GM18868 (cell line): ENCODE measurements at regions not wholly inside any gene's neighbourhood (a gene's known extent, or its start where the extent isn't known, plus 50 kb on each side); places are given as distances from the start of the nearest gene placed in this dataset.

ENCODE experiments used
- ATAC-seq: cut with Tn5 transposase; IDR thresholded peaks from one replicate; pipeline ENCODE4 v1.9.1; 2021; ENCODE audit warnings: mild to moderate bottlenecking, moderate library complexity; ENCODE audit not compliant: unreplicated experiment

- no peak for ATAC-seq
These were observed 676.0 kb upstream of the SALL3 start for GRCh38 chr18:78303519-78304191.

DNA sequence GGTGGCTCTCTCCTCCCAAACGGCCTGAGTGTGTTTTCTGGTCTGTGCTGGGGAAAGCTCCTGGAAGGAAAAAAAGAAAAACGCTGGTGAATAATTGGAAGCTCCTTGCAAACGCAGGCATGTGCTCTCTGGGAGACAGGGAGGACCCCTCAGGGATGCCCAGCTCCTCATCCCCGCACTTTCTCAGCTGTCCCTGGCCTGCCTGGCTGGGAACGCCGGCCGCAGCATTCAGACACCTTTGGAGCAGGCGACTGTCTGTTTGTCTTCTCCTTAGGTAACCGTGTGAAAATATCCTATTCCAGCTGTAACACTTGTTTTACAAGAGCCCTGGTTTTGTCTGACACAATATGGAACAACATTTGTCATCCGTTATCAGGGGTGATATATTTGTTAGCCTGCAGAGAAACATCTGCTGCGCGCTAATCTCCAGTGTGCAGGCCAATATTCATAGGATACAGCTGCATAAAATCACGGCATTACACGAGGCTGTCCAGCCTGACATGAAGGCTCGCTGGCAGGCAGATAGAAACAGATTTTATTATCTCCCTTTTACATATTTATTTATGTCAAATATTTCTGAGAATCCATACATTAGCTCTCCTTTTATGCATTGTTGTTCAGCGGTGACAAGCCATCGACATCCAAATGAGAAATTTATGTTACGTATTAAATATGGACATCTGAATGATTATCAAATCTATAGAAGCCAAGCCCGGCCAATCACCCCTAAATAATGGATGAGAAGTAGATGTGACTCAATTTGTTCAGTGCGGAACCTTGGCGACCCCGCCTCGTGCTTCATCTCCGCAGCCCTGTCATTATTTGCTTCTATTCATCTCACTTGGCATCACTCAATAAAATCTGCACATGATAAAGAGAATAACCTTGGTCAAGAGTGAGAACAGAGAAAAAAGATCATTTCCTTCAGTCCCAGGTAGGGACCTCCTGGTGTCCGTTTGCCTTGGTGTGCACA, 675.1 kb upstream of the SALL3 start:
- ATAC-seq = no peak

GRCh38 chr18:78305789-78306188, 673.8 kb upstream of the SALL3 start:
- no peak for ATAC-seq

- ATAC-seq = no peak
These were observed 670.3 kb upstream of the SALL3 start for GRCh38 chr18:78309307-78309706.

DNA sequence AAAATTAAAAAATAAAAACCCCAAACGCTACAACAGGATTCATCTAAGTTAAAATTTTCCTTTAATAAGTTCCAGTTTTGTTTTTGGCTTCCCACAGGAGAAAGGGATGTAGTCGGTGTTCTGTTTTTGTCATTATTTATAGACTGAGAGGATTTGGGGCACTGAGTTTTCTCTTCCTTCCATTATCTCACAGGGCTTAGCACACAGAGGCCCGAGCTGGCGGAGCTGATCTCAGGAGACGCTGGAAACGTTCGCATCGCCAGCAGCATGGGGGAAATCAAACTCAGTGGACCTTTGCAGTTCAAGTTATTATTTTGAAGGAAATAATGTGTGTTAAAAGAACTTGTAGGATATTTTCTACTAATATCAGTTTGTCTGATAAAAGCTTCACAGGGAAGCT, 669.7 kb upstream of the SALL3 start:
- no peak for ATAC-seq

DNA sequence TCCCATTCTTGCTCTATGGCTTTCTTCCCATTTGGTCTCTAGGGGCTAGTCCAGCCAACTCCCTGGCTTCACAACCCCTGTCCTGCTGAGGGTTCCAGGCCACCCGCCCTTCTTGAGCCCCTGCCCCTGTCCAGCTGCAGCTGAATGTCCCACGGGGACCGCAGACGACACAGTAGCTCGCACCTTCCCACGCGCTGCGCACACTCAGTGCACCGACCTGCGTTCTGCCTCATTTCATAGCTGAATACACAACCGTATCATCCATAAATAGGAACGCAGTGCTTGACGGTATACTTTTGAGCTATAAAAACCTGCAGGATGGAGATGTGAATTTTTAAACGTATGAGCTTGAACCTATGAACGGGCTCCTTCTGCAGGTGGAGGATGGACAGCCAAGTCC, 660.4 kb upstream of the SALL3 start:
- ATAC-seq = no peak

- ATAC-seq = no peak
These were observed 659.7 kb upstream of the SALL3 start for GRCh38 chr18:78319961-78320360.

- no peak for ATAC-seq
These were observed 658.2 kb upstream of the SALL3 start for GRCh38 chr18:78321402-78321801.

DNA sequence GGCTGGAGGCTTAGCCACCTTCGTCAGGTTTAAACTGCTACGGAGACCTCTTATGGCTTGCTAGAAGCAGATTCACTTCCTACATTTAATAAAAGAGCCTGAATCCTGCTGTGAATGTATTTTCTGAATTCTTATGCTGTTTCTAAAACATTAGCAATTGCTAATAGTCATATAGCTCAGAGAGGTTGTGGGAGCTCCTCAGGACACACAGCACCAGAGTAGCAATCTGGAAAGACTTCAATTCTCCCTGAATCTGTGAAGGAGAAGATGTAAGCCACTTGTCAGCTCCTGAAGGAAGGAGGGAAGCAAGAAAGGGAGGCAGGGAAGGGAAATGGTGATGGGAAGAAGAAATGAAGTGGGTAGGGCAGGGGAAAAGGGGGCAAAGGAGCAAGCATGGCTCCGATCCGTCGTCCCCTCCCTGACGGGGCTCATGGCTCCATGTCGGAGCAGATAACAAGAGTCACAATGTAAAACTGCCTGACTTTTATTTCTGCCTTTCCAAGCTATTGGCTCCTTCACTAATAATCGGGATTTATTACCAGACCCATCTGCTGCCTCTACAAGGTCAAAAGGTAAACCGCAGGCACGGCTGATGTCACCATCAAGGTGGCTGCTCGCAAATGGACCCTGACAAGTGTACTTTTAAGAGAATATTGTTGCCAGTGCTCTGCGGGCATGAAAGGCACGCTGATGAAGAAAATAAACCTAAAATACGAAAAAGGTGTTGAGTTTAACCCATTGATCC, 656.0 kb upstream of the SALL3 start:
- ATAC-seq = no peak

DNA sequence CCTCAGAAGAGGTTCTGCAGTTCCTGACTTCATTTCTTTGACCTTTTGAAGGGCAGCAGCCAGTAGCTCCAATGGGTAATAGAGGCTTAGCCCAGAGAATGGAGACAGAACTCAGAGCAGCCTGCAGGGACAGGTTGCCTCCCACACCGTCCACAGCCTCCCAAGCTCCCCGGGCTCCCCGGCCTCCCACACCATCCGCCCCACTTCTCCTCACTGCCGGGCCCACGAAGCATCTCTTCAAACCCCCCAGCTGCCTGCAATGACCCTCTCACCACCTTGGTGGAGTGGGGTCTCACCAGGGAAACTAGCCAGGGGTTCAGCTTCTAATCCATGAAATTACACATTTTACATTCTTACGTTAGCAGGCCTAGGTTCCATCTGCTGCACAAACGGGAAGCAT, 652.0 kb upstream of the SALL3 start:
- no peak for ATAC-seq

DNA sequence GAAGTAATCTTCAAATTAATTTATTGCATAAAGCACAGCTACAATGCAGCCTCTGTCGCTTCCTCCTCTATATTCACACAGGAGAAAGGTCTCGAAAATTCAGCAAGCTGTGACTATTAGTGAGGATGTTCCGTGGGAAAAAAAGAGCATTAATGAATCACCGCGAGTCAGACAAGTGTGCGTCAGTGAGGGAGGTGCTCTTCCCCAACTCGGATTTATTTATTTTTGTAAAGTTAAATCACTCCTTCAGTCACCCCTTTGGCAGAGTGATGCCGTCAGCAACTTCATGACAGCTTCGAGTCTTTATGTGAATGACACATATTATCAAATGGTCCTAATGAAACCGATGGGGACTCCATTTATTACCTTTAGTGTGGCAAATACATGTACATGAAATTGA, 648.9 kb upstream of the SALL3 start:
- no peak for ATAC-seq

GRCh38 chr18:78352910-78353309, 626.7 kb upstream of the SALL3 start:
- no peak for ATAC-seq

GRCh38 chr18:78362198-78362597, 617.4 kb upstream of the SALL3 start:
- ATAC-seq = no peak

DNA sequence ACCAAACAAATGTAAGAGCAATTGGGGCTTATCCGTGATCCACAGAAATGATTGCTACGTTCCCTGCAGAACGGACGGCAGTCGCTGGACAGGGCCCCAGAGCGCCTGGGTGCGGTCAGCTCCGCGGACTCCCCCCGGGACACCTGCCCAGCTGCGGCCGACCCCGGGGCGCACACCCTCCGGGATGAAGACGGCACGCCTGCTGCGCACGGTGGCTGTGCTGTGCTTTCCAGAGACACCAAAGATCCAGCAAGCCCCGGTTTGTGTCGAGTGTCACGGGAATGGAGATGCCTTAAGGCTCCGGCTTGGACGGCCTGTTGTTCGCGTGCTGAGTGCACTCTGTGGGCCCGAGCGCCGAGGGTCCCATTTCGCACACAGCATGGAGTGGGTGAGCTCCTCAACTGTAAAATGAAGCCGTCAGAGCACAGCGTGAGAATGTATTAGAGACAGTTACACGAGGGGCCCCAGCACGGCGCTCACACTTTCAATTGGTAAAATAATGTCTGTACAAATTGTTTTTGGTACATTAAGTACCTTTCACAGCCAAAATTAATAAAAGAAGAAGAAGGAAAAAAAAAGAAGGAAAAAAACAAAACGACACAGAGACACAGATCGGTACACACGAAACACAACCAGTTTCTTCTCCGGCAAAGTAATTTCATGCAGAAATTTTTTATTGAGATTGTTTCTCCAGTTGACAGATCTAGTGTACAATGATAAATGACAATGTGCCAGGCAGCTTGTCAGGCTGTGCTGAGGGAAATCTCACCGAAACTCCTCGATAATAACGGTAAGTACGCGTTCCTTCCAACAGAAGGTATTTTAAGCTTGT, 615.8 kb upstream of the SALL3 start:
- ATAC-seq = no peak

DNA sequence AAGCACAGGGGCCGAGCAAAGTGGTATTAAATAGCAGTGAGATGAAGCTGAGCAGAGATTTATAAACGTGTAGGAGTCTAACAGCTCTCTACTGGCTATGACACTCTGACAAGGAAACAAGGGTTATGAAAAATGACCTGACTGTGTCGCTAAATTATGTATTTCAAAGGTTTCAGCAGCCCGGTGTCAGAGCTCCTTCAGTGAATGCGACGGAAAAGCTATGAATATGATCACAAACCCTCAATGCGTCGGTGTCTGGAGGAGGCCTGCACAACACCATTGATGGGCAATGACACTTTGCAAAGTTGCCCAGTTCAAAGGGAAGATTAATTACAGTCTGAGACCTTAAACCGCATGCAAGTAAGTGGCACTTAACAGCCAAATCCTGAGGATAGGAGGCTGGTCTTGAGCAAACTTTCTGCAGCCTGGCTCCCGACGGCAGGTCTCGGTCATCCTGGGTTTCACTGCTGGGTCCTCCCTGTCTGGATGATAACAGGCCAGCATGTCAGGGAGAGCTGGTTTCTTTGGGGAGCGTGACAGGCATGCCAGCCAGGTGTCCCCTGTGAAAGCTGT, 615.1 kb upstream of the SALL3 start:
- ATAC-seq = no peak

DNA sequence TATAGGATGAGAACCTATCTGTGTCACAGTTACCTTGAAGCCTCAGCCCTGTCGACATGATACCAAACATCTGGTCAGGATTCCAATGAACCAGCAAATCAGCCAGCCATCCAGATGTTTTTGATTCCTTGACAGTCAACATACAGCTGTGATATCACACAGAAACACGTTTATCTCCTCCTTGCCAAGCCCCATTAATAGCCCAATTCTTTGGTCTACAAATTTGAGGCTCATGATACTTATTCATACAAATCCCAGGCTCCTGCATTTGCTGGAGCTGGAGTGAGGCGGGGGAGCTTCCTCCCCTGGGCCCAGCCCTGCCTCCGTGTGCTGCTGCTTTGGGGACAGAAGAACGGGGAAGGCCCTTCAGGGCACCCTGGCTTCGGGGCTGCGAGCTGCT, 611.6 kb upstream of the SALL3 start:
- no peak for ATAC-seq

GRCh38 chr18:78368726-78369125, 610.9 kb upstream of the SALL3 start:
- ATAC-seq = no peak

GRCh38 chr18:78376046-78376445, 603.6 kb upstream of the SALL3 start:
- no peak for ATAC-seq

- no peak for ATAC-seq
These were observed 601.2 kb upstream of the SALL3 start for GRCh38 chr18:78378403-78378802.

- no peak for ATAC-seq
These were observed 600.6 kb upstream of the SALL3 start for GRCh38 chr18:78378983-78379382.
